ENCODE measurements at regions not wholly inside any gene's neighbourhood (a gene's known extent, or its start where the extent isn't known, plus 50 kb on each side); places are given as distances from the start of the nearest gene placed in this dataset.

GRCh38 chr16:22712471-22712870 lies 101.5 kb upstream of the HS3ST2 start:
- TF ChIP-seq POLR2A (IDR thresholded peaks at IDR 0.05), result no peak
- no peak for TF ChIP-seq EP300 (IDR thresholded peaks at IDR 0.05)
